Gastrocnemius medialis (tissue), 4 donors: ENCODE measurements at regions not wholly inside any gene's neighbourhood (a gene's known extent, or its start where the extent isn't known, plus 50 kb on each side); places are given as distances from the start of the nearest gene placed in this dataset.

ENCODE experiments used
- POLR2A ChIP-seq, 2 donors: fragments of 450-650 bp; IDR thresholded peaks; one replicate each; pipeline ENCODE4 v1.6.1; 2017; ENCODE audit warnings: antibody characterized with exemption in 2 of 2, mild to moderate bottlenecking in 2 of 2, moderate library complexity in 2 of 2
- TF ChIP-seq, protein P1 (sequence below), 5 experiments: fragments of 450-650 bp in 3 of 5; fragments of 200-600 bp in 2 of 5; sonication (generic) in 2 of 5; IDR thresholded peaks in 4 of 5; conservative IDR thresholded peaks in 1 of 5; 1 replicate in 4 of 5; 2 replicates in 1 of 5; pipeline ENCODE4 v1.5.1; 2016 to 2019; ENCODE audit warnings: antibody characterized with exemption in 5 of 5, mild to moderate bottlenecking in 3 of 5, moderate library complexity in 3 of 5

DNA sequence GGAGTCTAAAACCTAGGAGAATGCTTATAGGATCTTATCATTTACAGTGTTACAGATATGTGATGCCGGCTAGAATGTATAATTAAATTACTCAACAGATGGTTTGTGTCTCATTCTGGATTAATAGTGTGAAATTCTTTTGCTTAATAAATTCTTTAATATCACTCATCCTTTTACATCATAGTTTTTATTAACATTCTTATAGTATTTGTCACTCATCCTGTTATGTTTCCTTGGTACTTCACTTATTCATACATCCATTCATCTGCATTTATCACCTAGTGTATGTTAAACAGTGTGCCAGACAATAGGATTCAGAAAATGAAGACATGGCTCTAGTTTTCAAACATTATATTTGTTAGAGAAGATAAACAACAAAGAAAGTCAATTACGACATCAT, 468.7 kb downstream of the FRK start:
- TF ChIP-seq, protein P1, sequence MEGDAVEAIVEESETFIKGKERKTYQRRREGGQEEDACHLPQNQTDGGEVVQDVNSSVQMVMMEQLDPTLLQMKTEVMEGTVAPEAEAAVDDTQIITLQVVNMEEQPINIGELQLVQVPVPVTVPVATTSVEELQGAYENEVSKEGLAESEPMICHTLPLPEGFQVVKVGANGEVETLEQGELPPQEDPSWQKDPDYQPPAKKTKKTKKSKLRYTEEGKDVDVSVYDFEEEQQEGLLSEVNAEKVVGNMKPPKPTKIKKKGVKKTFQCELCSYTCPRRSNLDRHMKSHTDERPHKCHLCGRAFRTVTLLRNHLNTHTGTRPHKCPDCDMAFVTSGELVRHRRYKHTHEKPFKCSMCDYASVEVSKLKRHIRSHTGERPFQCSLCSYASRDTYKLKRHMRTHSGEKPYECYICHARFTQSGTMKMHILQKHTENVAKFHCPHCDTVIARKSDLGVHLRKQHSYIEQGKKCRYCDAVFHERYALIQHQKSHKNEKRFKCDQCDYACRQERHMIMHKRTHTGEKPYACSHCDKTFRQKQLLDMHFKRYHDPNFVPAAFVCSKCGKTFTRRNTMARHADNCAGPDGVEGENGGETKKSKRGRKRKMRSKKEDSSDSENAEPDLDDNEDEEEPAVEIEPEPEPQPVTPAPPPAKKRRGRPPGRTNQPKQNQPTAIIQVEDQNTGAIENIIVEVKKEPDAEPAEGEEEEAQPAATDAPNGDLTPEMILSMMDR (IDR thresholded peaks at IDR 0.05 in 4 of 5, conservative IDR thresholded peaks at IDR 0.05 in 1 of 5) = no peak
- no peak for TF ChIP-seq POLR2A (IDR thresholded peaks at IDR 0.05)
